Fibroblast of pulmonary artery (primary cell): ENCODE measurements at regions not wholly inside any gene's neighbourhood (a gene's known extent, or its start where the extent isn't known, plus 50 kb on each side); places are given as distances from the start of the nearest gene placed in this dataset.

Experiments
- DNase-seq: peaks from one replicate; pipeline ENCODE4 v3.0.0-alpha.2; 2010; ENCODE audit warnings: low read depth
- H3K4me3 ChIP-seq: replicated peaks from 2 replicates; pipeline ENCODE4 v1.5.1; 2011; ENCODE audit warnings: low read depth, mild to moderate bottlenecking, control low read depth, low read length, moderate library complexity
- CTCF ChIP-seq: IDR thresholded peaks from 2 replicates; pipeline ENCODE4 v1.5.1; 2011; ENCODE audit warnings: mild to moderate bottlenecking, control low read depth, low read length, inconsistent platforms; ENCODE audit errors: missing control alignments

- DNase-seq, result no peak
- TF ChIP-seq CTCF, result no peak
Observed at GRCh38 chr16:87042551-87043230, 274.5 kb downstream of the C16orf95 start.

DNA sequence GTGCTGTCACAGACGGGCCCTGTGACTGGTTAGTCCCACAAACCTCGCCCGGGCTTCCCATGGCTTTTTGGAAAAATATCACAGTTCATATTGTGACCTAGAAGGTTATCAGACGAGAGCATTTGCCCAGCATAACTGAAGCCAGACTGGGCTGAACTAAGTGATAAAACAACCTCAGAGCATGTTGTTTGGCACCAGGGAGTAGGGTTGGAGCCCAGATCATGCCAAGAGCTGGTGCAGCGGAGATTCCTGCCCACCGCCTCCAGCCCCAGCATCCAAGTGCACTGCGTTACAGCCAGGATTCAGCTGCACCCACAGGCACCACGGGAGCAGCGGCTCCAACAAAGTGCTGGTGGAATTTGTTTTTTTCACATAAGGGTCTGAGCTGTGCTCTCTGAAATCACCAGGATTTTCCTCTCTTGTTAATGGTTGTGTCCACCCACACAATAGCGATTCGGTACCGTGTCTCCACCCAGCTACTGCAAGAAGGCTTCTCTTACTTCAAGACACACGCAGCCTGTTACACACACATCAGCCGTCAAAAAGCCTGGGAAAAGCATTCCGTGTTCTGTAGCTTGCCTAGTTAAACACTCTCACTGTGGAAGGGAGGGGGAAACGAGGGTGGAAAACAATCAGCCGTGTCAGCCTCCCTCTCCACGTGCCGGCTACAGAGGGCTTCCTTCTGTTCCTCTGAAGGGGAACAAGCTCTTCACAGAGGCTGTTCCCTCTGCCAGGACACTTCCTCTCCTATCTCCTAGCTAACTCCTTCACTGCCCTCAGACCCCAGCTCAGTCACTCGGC is 273.8 kb downstream of the C16orf95 start:
- no peak for TF ChIP-seq CTCF
- no peak overlapping the region for H3K4me3 ChIP-seq
- peak; percentile 22 for DNase-seq

More at GRCh38 chr16:87042551-87043230, 274.5 kb downstream of the C16orf95 start:
- H3K4me3 ChIP-seq, result no peak overlapping the region

- H3K4me3 ChIP-seq, result no peak overlapping the region
- no peak for TF ChIP-seq CTCF
- DNase-seq, result no peak
Observed at GRCh38 chr16:87044032-87044382, 273.2 kb downstream of the C16orf95 start.

DNA sequence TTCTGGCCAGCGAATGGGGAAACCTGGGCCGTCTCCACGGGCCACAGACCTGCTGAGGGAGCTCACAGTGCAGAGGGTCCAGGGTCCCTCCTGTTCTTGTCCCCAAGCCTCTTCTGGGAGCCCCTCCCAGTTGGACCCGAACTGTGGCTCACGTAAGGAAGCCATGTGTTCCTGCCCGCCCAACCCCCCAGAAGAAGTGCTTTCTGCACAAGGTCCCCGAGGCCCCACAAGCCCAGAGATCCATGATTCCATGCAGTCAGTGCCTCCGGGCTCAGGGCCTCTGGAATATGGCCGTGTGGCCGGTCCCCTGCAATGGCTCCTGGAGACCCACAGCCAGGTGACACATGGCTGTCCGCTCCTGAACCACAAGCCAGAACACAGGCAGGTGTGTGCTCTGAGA is 272.4 kb downstream of the C16orf95 start:
- DNase-seq, result no peak
- H3K4me3 ChIP-seq, result no peak overlapping the region
- TF ChIP-seq CTCF, result no peak

- H3K4me3 ChIP-seq, result no peak overlapping the region
- no peak for TF ChIP-seq CTCF
Observed at GRCh38 chr16:87045466-87046216, 271.6 kb downstream of the C16orf95 start.

GRCh38 chr16:87046235-87046634 is 271.0 kb downstream of the C16orf95 start:
- no peak overlapping the region for H3K4me3 ChIP-seq
- no peak for DNase-seq
- TF ChIP-seq CTCF, result no peak

More at GRCh38 chr16:87045466-87046216, 271.6 kb downstream of the C16orf95 start:
- no peak for DNase-seq
